ENCODE measurements at regions not wholly inside any gene's neighbourhood (a gene's known extent, or its start where the extent isn't known, plus 50 kb on each side); places are given as distances from the start of the nearest gene placed in this dataset.
"Not testable (repeated sequence)": the region's sequence is repeated elsewhere in the genome, so short reads cannot be mapped to it uniquely, and the experiment has no call there.

DNA sequence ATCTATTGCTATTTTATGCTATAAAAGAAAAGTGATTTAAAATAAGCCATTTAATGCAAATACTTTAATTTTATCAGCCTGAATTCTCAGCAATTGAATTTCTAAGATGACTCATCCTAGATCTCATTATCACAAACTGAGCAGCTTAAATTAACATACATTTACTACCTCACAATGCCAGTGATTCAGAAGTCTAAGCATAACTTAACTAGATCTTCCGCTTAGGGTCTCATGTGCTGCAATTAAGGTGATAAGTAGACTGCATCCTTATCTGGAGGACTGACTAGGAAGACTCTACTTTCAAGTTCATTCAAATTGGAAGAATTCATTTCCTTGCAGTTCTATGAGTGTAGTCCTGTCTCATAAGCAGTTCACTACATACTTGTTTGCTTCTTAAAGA is 286.6 kb downstream of the COL11A1 start:
- no peak for DNase-seq

DNA sequence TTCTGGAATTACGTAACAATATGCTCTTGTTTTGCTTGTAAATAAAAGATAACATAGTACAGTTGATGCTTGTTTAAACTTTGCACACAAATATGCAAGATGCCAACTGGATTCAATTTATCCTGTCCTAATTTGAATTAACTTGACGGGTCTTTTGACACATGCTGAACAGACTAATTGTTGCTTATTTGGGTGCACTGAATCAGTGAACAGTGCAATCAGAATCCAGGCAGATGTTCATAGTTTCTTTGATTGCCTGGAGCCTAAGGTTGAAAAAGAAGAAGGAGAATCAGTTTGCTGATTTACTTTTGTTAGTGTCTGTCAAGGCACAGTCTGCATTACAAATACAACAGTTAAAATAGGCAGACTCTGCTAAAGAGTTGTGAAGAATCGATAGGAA is 307.9 kb downstream of the COL11A1 start:
- no peak for DNase-seq

DNA sequence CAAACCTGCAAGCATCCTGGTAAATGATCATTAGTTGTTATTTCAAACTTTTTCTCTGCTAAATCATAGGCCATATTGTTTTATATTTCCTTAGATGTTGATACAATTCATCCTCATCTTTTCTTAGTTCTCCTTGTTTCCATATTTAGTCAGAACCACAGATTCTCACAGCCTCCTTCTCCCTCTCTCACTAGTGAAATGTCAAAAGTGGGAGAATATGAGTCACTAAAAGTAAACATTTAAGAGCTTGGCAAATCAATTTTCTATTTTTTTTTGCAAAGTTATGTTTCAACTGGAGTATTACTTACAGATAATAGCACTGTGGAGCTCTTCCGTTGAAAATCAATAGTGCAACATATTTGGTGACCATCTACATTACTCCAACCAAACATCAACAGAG is 308.8 kb downstream of the COL11A1 start:
- peak; percentile 8 for DNase-seq

DNA sequence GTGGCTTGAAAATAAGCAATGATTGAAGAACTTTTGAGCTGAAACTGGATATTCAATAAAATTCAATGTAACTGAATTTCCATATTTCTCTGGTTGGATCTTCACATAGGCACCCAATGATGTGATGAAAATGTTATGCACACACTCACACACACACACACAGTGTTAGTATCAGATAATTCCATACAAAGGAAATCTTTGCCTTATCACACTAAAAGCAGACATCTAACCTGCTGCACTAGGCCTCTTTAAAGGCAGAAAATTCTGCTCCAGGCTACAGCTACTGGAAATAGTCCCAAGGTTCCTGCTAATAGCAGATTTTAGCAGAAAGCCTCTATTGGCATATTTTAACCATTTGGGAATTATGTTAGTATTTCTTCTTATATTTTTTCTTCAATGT is 309.6 kb downstream of the COL11A1 start:
- DNase-seq: no peak

DNA sequence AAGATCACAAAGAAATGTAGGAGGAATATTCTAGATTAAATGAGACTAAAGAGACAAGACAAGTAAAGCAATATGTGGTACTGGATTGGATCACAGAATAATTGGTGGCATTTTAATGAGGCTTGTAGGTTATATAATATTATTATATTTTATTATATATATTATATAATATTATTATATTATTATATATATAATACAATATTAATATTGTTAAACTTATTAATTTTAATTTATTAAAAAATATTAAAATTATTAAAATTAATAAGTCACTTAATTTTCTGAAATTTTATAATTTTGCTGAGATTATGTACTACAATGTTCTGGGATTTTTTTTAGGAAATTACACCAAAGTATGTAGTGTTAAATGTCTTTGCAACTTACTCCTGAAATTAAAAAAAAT is 311.9 kb downstream of the COL11A1 start:
- DNase-seq: no peak

DNA sequence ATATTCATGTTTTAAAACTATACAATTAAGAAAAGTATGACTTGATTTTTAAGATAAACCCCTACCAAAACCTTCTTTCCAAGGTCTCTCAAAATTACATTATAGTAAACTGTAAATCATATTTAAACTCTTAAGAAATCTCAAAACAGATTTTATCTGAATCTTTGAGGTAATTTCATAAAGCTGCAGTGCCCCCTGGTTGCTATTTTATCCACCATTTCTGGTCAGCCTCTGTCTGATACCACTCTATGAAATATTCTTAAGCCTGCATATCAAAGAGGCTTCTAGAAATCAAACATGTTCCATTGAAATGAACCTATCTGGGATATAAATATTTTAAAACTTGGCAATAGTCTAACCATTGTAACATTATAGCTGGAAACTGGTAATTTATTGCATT is 317.3 kb downstream of the COL11A1 start:
- peak; percentile 16 for DNase-seq

DNA sequence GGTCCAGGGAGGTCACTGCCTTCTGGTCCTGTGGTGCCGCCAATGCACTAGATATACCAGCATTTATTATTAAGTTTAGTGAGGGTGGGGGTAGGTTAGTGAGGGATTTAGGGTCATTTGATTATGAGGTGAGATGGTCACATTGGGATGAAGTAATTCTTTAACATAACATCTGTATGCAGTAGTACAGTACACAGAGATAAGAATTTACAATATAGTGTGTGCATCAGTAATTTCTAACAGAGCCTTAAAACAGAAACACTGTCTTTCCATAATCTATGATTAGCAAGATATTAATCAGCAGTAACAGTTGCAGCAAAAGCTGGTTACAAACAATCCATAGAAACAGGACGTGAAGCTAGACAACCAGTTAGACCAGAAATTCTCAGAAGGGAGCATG is 318.4 kb downstream of the COL11A1 start:
- DNase-seq: not testable (repeated sequence)

DNA sequence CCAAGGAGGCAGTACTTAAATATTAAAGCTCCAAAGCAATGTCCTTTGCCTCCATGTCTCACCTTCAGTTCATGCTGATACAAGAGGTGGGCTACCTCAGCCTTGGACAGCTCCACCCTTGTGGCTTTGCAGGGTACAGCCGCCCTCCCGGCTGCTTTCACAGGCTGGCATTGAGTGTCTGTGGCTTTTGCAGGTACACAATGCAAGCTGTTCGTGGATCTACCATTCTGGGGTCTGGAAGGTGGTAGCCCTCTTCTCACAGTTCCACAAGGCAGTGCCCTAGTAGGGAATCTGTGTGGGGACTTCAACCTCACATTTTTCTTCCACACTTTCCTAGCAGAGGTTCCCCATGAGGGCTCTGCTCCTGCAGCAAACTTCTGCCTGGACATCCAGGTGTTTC is 324.8 kb downstream of the COL11A1 start:
- no peak for DNase-seq

DNA sequence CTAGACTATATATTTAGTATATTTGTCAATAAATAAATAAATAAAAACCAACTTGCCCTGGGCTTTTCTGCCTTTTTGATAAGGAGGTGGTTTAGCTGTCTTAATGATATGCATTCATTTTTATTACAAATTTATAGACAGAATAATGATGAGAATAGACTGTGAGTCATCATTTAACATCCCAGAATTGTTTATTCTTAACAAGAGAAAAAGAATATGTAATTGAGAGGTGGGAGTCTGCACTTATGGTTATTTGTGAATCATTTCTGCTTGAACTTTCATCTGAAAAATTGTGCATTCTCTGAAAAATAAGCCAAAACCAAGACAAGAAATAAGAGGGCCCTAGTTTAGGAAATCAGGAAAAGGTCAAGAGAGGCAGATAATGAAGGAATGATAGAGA is 326.2 kb downstream of the COL11A1 start:
- no peak for DNase-seq

DNA sequence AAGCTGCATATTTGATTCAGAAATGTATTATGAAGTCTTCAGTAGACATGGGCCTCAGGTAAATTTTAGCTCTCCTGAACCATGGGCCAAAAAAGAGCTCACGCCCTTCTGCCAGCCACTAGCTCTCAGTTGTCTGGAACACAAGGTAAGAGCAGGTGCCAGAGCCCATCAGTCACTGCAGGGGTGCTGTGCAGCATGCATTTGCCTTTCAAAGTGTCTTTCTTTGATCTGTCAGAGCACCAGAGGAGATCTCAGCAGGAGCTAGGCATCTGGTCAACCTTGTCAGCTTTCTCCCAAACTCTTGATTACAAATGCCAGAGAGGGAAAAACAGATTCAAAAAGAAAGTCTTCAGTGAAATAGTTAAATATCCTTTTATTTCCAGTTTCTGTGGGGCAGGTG is 332.3 kb downstream of the COL11A1 start:
- DNase-seq: no peak

DNA sequence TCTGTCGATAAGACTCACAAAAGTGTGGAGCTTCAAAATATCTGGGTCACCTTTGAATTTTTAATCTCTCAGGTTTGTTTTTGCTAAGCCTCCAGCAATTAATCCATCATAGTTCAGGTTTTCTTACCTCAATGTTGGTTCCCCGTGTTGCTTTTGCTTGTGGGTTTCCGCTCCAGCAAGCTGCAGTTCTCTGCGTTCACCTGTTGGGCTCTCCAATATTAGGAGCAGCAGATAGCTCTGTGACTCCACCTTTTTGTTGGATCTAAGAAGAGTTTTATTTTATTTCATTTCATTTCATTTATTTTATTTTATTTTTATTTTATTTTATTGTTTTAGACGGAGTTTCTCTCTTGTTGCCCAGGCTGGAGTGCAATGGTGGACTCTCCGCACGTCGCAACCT is 335.5 kb downstream of the COL11A1 start:
- no peak for DNase-seq

DNA sequence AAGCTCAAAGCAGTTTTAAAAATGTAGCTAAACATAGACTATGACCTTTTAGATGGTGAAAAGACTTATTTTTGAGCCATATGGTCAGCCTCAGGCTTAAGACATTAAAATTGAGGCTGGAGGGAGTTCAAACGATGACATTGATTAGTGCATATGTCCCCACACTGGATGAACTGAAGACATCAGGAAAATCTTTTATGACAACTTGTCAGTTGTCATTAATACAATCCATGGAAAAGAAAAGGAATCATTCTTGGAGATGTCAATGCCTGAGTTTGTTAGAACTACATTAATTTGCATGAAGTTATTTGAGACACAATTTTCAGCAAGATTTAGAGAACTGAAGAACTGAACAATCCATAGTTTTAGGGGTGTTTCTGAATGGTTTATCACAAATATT is 349.9 kb downstream of the COL11A1 start:
- DNase-seq: no peak

DNA sequence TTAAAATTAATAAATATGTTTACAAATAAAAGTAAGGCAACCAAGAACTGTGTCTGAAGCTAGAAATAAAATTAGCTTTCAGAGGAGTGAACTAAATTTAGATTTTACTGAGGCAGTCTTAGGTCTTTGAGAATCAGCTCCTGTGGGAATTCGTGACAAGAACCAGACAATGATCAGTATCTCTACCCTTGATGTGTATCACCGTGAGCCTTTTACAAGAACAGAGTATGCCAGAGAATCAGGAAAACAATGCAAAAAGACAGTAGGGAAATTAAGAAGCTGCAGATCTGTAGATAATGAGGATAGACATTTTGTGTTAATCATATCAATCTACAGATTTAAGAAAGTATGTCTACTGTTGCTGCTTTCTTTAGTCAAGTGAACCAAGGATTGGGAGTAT is 351.0 kb downstream of the COL11A1 start:
- DNase-seq: no peak

DNA sequence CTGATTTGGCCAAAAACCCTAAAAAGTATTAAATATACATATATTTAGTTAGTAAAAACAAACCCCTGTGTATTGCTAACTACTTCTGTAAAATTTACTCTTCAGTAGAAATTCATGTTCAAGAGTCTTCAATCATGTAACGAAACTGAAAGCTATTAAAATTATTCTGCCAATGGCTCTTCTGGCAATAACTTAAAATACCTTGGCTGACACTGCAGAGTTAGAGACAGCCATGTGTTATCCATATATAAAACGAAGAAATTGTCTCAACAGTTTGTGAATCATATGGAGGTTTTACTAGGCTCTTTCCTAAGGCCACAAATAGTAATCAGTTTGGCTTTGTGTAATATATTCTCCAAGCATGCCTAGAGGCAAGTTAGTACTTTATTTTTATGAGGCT is 357.2 kb downstream of the COL11A1 start:
- DNase-seq: no peak

DNA sequence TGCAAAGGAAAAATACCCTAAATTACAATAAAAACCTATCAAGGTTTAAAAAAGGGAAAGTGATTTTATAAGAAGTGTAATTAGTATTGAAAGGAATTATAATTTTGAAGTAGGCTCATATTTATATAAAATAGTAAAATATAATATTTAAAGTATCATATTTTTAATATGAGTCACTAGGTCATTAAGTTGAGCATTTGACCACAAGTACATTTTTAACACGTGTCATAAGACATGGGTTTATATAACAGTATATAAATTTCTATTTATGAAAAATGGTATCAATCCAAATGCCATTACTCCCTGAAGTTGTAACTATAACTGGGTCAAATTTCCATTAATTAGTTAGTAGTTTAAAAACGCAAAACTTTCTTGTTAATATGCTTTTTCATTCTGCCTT is 365.9 kb downstream of the COL11A1 start:
- DNase-seq: peak; percentile 27

DNA sequence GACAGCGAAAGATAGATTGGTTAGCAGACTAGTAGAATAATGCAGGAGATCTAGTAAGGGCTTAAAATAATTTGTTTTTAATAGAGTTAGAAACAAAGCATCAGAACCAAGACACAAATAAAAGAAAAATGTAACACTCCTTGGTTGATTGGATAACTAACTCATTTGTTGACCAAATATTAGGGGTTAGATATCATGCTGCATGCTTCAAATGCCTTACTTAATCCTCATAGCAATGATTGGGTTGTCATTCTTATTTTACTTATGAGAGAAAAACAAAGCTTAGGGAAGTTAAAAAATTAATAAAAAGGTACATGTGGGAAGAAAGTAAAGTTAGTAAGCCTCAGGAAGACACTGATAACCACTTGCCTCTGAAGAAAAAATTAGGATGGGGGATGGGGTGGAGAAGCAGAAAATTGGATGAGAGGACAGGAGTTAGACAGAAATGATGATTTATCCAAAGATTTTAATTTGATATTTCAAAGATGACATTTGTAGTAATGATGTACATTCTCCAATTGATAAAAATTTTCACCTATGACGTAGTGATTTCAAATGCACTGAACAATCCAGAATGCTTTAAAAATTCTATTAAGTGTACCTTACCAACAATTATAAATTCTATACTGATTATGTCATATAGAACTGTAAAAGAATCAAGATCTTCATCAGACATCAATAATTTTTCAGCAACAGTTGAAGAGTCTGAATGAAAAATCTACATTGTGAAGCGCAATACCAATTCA is 374.7 kb downstream of the COL11A1 start:
- DNase-seq: no peak

DNA sequence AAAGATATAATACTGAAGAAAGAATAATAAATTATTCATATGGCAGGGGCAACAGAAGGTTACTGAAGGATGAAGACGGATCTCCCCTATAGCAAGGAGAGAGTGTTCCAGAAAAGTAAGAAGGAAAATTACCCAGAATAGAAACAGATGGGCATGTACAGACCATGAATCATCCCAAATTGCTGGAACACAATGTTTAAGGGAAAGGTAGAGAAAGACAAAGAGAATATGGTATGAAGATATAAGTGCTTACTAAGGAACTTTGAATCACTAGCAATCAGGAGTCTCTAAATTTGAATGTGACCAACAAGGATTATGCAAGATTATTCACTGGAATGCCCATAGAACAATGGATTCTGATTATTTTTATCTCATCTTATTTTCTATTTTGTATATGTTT is 375.4 kb downstream of the COL11A1 start:
- peak; percentile 7 for DNase-seq

DNA sequence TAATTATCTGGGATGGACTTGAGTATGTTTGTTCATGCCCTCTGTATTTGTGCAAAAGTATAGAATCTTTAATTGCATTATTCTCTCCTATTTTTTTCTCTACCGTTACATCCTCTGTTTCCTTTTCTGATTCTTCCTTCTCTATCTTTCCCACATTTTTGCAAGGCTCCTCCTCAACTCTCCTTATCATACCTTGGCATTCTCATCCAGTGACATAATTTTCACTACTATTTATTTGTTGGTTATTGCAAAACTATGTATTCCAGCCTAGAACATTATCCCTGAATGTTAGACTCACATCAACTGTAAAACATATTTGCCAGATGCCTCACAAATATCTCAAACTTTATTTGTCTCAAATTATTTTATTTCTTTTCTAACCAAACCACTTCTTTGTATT is 381.9 kb downstream of the COL11A1 start:
- DNase-seq: no peak

DNA sequence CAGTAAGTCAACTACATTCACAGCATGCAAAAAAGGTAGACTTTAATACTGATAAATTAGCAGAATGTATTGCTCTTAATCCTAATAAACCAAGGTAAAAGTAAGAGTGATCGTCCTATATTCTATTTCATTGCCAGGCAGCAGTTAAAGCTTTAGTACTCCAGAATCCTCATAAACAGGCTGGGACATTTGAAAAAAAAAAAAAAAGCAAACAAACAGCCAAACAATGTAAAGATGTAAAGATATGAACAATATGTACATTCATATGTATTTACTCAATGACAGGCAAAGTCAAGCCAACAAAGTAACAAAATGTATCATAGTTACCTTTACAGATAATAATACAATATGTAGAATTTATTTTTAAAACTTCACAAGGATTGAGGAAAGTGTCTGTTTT is 383.6 kb downstream of the COL11A1 start:
- no peak for DNase-seq

DNA sequence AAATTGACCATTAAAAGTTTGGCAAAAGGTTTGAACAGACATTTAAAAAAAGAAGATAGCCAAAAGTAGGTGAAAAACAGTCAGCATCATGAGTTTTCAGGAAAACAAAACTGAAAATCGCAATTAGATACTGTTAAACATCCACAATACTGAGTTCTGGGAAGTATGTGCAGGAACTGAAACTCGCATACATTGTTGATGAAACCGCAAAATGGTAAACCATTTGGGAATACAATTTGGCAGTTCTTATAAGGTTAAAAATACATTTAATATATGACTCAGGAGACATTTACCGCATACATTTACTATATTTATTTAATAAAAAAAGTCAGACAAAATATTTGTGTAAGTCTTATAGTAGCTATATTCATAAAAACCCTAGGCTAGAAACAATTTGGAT is 393.2 kb downstream of the COL11A1 start:
- DNase-seq: no peak

DNA sequence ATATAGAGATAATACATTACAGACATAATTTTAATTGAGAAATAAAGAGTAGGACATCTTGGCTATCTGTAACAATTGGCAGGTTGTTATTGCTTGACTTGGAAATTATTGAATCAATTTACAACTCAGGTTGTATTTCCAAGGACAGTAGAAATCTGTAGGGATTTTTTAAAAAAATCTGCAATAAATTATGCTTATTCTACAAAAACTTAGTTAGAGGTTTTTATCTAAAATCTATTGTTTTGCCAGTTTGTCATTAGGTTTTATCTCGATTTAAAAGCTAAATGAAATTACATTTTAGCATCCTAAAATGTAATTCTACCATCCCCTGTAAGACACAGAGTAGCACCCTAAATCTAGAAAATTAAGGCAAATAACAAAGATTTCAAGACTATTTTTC is 408.8 kb downstream of the COL11A1 start:
- no peak for DNase-seq

DNA sequence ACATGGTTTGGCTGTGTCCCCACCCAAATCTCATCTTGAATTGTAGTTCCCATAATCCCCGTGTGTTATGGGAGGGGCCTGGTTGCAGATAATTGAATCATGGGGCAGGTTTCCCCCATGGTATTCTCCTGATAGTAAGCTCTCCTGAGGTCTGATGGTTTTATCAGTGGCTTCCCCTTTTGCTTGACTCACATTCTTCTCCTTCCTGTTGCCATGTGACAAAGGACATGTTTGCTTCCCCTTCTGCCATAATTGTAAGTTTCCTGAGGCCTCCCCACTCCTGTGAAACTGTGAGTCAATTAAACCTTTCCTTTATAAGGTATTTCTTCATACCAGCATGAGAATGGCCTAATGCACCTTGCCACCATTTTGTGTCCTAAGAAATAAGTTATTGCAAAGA is 415.0 kb downstream of the COL11A1 start:
- no peak for DNase-seq

DNA sequence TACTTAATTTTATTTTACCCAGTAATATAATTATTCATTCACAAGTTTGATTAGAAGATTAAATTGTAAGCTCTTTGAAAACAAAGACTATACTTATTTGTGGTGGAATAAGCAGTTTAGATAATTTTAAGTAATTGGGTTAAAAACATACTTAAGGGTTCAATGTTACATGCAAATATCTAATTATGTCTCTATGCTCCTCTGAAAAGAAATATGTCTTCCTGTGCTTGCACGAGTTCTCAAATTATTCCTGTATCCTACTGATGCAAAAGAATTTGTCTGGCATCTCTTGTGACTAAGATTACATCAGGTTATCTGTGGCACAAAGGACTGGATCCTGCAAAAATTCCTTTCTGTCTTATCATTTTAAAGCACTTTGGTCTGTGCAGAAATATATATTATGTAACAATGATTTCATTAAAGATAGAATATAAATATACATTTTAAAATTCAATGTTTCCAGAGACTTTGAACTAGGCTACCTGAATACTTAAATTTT is 416.7 kb downstream of the COL11A1 start:
- no peak for DNase-seq

DNA sequence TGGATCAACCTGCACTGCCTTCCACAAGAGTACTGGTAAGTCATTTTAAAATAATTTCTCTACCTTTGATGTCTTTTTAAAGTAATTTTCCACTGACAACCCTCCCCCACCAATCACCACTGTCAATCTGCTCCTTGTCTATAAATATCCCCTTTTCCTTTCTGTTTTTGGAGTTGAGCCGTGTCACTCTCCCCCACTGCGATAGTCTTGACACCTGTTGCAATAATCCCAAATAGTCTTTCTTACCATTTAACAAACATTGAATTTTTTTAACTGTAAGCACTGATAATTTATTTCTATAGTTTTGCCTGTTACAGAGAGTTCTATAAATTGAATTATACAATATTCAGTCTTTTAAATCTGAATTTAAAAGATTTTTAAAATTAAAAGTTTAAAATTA is 420.9 kb downstream of the COL11A1 start:
- no peak for DNase-seq

DNA sequence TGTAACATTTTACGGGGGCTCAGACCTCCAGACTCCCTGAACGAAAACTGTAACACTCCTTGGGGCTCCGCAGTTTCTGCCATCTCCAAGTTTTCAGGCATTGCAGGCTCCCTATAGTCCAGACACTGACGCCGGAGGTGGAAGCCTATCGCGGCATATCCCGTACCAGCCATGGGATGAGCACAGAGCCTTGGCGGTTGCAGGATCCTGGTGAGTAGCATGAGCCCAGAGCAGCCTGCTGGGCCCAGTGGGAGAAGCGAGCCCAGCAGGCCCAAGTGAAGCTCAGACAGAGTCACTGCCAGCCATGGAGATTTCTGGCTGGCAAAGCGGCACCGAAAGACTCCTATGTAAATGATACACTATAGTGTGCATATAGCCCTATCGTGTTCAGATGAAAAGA is 446.8 kb downstream of the COL11A1 start:
- DNase-seq: no peak
